H9 (cell line): ENCODE measurements at regions not wholly inside any gene's neighbourhood (a gene's known extent, or its start where the extent isn't known, plus 50 kb on each side); places are given as distances from the start of the nearest gene placed in this dataset.

Experiments
- DNase-seq: peaks from one replicate; pipeline ENCODE4 v3.0.0-alpha.2; 2017
- H2AFZ ChIP-seq: one replicate; pipeline ENCODE4 v1.6.1; 2013; ENCODE audit warnings: mild to moderate bottlenecking, low read length, control low read depth, moderate library complexity
- H2AK5ac ChIP-seq: 2 replicates; pipeline ENCODE4 v1.6.1; 2013; ENCODE audit warnings: low read length, control low read depth, mixed read lengths; ENCODE audit not compliant: insufficient read length
- H2BK120ac ChIP-seq: one replicate; pipeline ENCODE4 v1.6.1; 2013; ENCODE audit warnings: low read depth, mild to moderate bottlenecking, low read length, control low read depth, inconsistent platforms; ENCODE audit not compliant: poor library complexity, severe bottlenecking
- H2BK12ac ChIP-seq: 2 replicates; pipeline ENCODE4 v1.6.1; 2013; ENCODE audit warnings: low read length, control low read depth, mixed read lengths, low read depth; ENCODE audit not compliant: insufficient read length
- H2BK15ac ChIP-seq: 2 replicates; pipeline ENCODE4 v1.6.1; 2013; ENCODE audit warnings: low read depth, low read length, control low read depth
- H2BK20ac ChIP-seq: one replicate; pipeline ENCODE4 v1.6.1; 2013; ENCODE audit warnings: low read depth, mild to moderate bottlenecking, low read length, control low read depth, inconsistent platforms; ENCODE audit not compliant: poor library complexity, severe bottlenecking
- H2BK5ac ChIP-seq: 2 replicates; pipeline ENCODE4 v1.6.1; 2013; ENCODE audit warnings: low read length, control low read depth, mixed read lengths; ENCODE audit not compliant: insufficient read length
- H3K14ac ChIP-seq: 2 replicates; pipeline ENCODE4 v1.6.1; 2013; ENCODE audit warnings: low read length, control low read depth; ENCODE audit not compliant: insufficient read depth
- H3K18ac ChIP-seq: 2 replicates; pipeline ENCODE4 v1.6.1; 2013; ENCODE audit warnings: low read depth, mild to moderate bottlenecking, mixed read lengths, low read length, control low read depth; ENCODE audit not compliant: insufficient read length
- H3K23ac ChIP-seq: 2 replicates; pipeline ENCODE4 v1.6.1; 2013; ENCODE audit warnings: low read length, control low read depth, mixed read lengths, low read depth; ENCODE audit not compliant: insufficient read length
- H3K23me2 ChIP-seq: 2 replicates; pipeline ENCODE4 v1.6.1; 2013; ENCODE audit warnings: low read depth, mild to moderate bottlenecking, mixed read lengths, low read length, control low read depth; ENCODE audit not compliant: insufficient read length, poor library complexity, severe bottlenecking
- H3K27ac ChIP-seq: 2 replicates; pipeline ENCODE4 v1.5.1; 2013; ENCODE audit warnings: low read length, control low read depth, mixed read lengths, low read depth; ENCODE audit not compliant: insufficient read length
- H3K27me3 ChIP-seq: 2 replicates; pipeline ENCODE4 v1.6.1; 2013; ENCODE audit warnings: low read length, control low read depth, inconsistent platforms; ENCODE audit not compliant: insufficient read depth
- H3K4ac ChIP-seq: 2 replicates; pipeline ENCODE4 v1.6.1; 2013; ENCODE audit warnings: low read depth, mild to moderate bottlenecking, control low read depth, inconsistent platforms, low read length, moderate library complexity
- H3K4me1 ChIP-seq: 2 replicates; pipeline ENCODE4 v1.6.1; 2013; ENCODE audit warnings: low read length, control low read depth, inconsistent platforms; ENCODE audit not compliant: insufficient read depth
- H3K4me2 ChIP-seq: 2 replicates; pipeline ENCODE4 v1.6.1; 2013; ENCODE audit warnings: low read length, control low read depth, mixed read lengths; ENCODE audit not compliant: insufficient read length, insufficient read depth
- H3K56ac ChIP-seq: 2 replicates; pipeline ENCODE4 v1.6.1; 2013; ENCODE audit warnings: low read depth, mild to moderate bottlenecking, mixed read lengths, low read length, control low read depth; ENCODE audit not compliant: insufficient read length
- H3K79me1 ChIP-seq: 2 replicates; pipeline ENCODE4 v1.6.1; 2013; ENCODE audit warnings: low read depth, mild to moderate bottlenecking, moderate library complexity, low read length, control low read depth, inconsistent platforms; ENCODE audit not compliant: insufficient read depth, poor library complexity, severe bottlenecking
- H3K79me2 ChIP-seq: 2 replicates; pipeline ENCODE4 v1.6.1; 2013; ENCODE audit warnings: low read length, control low read depth, inconsistent platforms; ENCODE audit not compliant: insufficient read depth
- H3K9ac ChIP-seq: 2 replicates; pipeline ENCODE4 v1.6.1; 2013; ENCODE audit warnings: low read length, control low read depth, mixed read lengths; ENCODE audit not compliant: insufficient read length; ENCODE audit errors: extremely low read depth
- H3K9me3 ChIP-seq: one replicate; pipeline ENCODE4 v1.6.1; 2013; ENCODE audit warnings: low read depth, low read length, inconsistent platforms; ENCODE audit not compliant: control insufficient read depth
- H3T11ph ChIP-seq: one replicate; pipeline ENCODE4 v1.6.1; 2013; ENCODE audit warnings: mild to moderate bottlenecking, low read length, control low read depth, inconsistent platforms
- H4K20me1 ChIP-seq: one replicate; pipeline ENCODE4 v1.6.1; 2013; ENCODE audit not compliant: control insufficient read depth, insufficient read length, insufficient read depth
- H4K5ac ChIP-seq: 2 replicates; pipeline ENCODE4 v1.6.1; 2013; ENCODE audit warnings: low read depth, mild to moderate bottlenecking, mixed read lengths, low read length, control low read depth; ENCODE audit not compliant: insufficient read length
- H4K8ac ChIP-seq: replicated peaks from 2 replicates; pipeline ENCODE4 v1.6.1; 2013; ENCODE audit warnings: low read length, control low read depth, mixed read lengths, low read depth; ENCODE audit not compliant: insufficient read length
- H4K91ac ChIP-seq: 2 replicates; pipeline ENCODE4 v1.6.1; 2013; ENCODE audit warnings: low read depth, mild to moderate bottlenecking, moderate library complexity, mixed read lengths, low read length, control low read depth; ENCODE audit not compliant: insufficient read length
- H3K27ac Mint-ChIP-seq, 3 experiments: 2 replicates in 2 of 3; 3 replicates in 1 of 3; pipeline ENCODE4 v1.8.0; 2020 to 2021; ENCODE audit warnings: mixed read lengths in 3 of 3, mild to moderate bottlenecking in 1 of 3, moderate library complexity in 1 of 3
- H3K27me3 Mint-ChIP-seq: 2 replicates; pipeline ENCODE4 v1.8.0; 2021; ENCODE audit warnings: low read depth, mild to moderate bottlenecking, moderate library complexity, mixed read lengths
- H3K36me3 Mint-ChIP-seq, 3 experiments: 2 replicates in 2 of 3; 3 replicates in 1 of 3; pipeline ENCODE4 v1.8.0; 2020 to 2021; ENCODE audit warnings: low read depth in 3 of 3, mixed read lengths in 3 of 3; ENCODE audit not compliant: insufficient read depth in 1 of 3
- H3K4me1 Mint-ChIP-seq, 2 experiments: 2 replicates each; pipeline ENCODE4 v1.8.0; 2020; ENCODE audit warnings: mixed read lengths in 2 of 2
- H3K4me3 Mint-ChIP-seq, 2 experiments: 2 replicates in 1 of 2; 3 replicates in 1 of 2; pipeline ENCODE4 v1.8.0; 2020 to 2021; ENCODE audit warnings: mild to moderate bottlenecking in 2 of 2, mixed read lengths in 2 of 2, moderate library complexity in 1 of 2
- H3K9me3 Mint-ChIP-seq, 2 experiments: 2 replicates in 1 of 2; 3 replicates in 1 of 2; pipeline ENCODE4 v1.8.0; 2020; ENCODE audit warnings: mild to moderate bottlenecking in 2 of 2, mixed read lengths in 2 of 2, moderate library complexity in 1 of 2
- CTCF ChIP-seq: fragments of 200-600 bp; sonication (generic); conservative IDR thresholded peaks from 3 replicates; pipeline ENCODE4 v1.8.0; 2021; ENCODE audit warnings: antibody characterized with exemption, mild to moderate bottlenecking
- WGBS: extraction: QIAGEN DNeasy Blood & Tissue Kit; methylation state at CpG from one replicate; pipeline ENCODE4 v1.1.7; 2013; ENCODE audit warnings: missing lambda C conversion rate, low lambda C conversion rate, mixed read lengths; ENCODE audit not compliant: insufficient read length; ENCODE audit errors: extremely low coverage; 5-methylcytosine and 5-hydroxymethylcytosine counted together

DNA sequence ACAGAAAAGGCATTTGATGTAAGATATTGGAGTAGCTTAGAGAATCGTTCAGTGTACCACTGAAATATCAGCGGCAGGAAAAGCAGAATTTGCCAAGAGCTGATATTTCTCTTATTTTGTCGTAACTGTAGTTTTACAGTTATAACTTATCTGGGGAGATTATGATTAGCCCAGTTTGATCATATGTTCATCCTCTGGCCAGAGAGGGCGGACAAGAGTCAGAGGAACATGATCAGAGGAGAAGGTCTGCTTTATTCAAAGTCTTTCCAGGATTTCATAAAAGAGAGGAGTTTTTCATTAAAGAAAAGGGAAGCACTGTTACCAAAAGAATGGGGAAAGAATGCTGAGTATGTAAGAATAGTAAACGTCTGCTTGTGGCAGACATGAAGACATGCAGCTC, 1655.6 kb downstream of the DPP10 start:
- DNase-seq: no peak
- Histone ChIP-seq H3K4me1 (no peaks in the 10 kb centered on the region), H2BK5ac (no peak overlapping the region), H2BK20ac (no peak overlapping the region), H2BK15ac (no peak overlapping the region), H3K9me3 (no peaks in the 10 kb centered on the region), H4K91ac (no peak overlapping the region), H3K23me2 (no peaks in the 10 kb centered on the region), H3K79me2 (no peaks in the 10 kb centered on the region), H4K5ac (no peak overlapping the region), H3K4ac (no peak overlapping the region), H3T11ph (no peak overlapping the region), H3K56ac (no peak overlapping the region), H2BK12ac (no peak overlapping the region), H3K9ac (no peak overlapping the region), H4K20me1 (no peaks in the 10 kb centered on the region), H3K27ac (no peak overlapping the region), H2BK120ac (no peak overlapping the region), H3K27me3 (no peaks in the 10 kb centered on the region), H3K18ac (no peak overlapping the region), H3K4me2 (no peak overlapping the region), H3K79me1 (no peaks in the 10 kb centered on the region), H2AFZ (no peak overlapping the region), H3K23ac (no peak overlapping the region), H4K8ac (no peak overlapping the region), H2AK5ac (no peak overlapping the region), H3K14ac (no peak overlapping the region)
- TF ChIP-seq CTCF: peak; percentile 55
- Mint-ChIP-seq H3K27me3 (peaks cover 1% of the 10 kb centered on the region), H3K36me3 (no peaks in the 10 kb centered on the region), H3K4me1 (peaks cover 0 to 3% of the 10 kb centered on the region in 2 experiments; a peak in 1 of 4 replicates), H3K4me3 (no peak overlapping the region), H3K9me3 (no peaks in the 10 kb centered on the region), H3K27ac (no peak overlapping the region)
- no CpG with 5 or more reads among the region's 5 CpGs for WGBS
